Activated CD4-positive, alpha-beta T cell treated with anti-CD3 and anti-CD28 coated beads for 24 hours (primary cell): ENCODE measurements at regions not wholly inside any gene's neighbourhood (a gene's known extent, or its start where the extent isn't known, plus 50 kb on each side); places are given as distances from the start of the nearest gene placed in this dataset.
"Not testable (repeated sequence)": the region's sequence is repeated elsewhere in the genome, so short reads cannot be mapped to it uniquely, and the experiment has no call there.

ENCODE experiments used
- DNase-seq, 2 donors: peaks; one replicate each; pipeline ENCODE4 v3.0.0-alpha.2; 2020; ENCODE audit warnings: low read depth in 2 of 2

DNA sequence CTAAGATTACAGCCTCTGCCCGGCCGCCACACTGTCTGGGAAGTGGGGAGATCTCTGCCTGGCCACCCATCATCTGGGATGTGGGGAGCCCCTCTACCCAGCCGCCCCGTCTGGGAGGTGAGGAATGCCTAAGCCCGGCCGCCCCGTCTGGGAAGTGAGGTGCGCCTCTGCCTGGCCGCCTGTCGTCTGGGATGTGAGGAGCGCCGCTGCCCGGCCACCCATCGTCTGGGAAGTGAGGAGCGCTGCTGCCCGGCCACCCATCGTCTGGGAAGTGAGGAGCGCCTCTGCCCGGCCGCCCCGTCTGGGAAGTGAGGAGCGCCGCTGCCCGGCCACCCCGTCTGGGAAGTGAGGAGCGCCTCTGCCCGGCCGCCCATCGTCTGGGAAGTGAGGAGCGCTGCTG lies 135.9 kb upstream of the PROKR2 start:
- not testable (repeated sequence) for DNase-seq

DNA sequence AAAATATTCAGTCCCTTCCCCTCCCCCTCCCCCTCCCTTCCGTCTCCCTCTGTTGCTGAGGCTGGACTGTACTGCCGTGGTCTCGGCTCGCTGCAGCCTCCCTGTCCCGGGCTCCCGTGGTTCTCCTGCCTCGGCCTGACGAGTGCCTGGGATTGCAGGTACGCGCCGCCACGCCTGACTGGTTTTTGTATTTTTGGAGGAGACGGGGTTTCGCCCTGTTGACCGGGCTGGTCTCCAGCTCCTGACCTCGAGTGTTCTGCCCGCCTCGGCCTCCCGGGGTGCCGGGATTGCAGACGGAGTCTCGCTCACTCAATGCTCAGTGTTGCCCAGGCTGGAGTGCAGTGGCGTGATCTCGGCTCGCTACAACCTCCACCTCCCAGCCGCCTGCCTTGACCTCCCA lies 135.5 kb upstream of the PROKR2 start:
- DNase-seq, result not testable (repeated sequence)

DNA sequence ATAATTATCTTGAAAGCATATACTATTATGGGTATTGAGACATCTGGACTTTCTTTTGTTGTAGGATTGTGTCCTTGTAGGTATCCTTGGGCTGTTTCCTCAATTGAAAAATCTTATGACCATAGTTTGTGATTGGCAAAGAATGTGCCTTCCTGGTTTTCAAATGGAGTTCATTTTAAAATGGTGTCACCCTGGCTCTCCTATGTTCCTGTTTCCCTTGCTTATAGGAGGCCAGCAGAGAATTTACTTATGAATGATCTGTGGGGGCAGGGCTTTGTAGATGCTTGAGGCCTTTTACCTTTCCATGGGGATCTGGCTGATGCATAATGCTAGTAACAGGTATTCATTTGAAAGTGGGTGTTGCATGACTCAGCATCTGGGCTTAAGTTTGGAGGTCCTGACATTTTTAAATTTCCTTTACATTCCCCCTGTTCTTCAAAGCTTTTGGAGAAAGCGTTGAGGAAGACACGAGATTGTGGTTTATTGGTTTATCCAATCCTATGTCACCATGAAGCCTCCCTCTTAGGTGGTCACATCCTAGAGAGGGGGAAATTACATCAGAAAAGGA lies 135.0 kb upstream of the PROKR2 start:
- no peak for DNase-seq

DNA sequence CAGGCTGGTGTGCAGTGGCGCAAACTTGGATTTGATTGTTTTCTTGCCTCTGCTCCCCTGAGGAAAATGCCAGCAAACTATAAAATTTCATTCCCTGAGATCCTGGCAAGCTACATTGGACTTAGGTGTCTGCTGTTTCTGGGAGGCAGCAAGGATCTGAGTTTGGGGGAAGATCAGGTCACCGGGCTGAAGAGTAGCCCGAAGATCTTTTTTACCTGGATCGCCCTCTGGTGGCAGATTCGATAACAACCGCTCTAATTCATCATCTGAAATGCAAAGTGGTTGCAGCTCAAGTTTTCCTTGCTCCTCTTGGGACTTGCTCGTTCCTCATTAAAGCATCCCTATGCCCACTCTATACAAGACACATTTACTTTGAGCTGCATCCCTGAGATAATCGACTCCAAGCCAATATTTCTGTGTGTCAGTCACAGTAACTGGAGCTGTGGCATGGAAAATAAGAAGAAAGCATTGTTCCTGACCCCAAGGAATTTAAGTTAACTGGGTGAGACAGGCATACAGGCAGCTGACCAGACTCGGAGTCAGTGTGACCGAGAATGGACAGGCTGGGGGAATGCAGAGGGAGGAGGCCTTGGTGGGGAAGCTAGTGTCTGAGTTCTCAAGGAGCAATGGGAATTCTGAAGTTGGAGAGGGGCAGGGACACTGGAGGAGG lies 131.8 kb upstream of the PROKR2 start:
- DNase-seq, result peak; percentile 44 to 50

DNA sequence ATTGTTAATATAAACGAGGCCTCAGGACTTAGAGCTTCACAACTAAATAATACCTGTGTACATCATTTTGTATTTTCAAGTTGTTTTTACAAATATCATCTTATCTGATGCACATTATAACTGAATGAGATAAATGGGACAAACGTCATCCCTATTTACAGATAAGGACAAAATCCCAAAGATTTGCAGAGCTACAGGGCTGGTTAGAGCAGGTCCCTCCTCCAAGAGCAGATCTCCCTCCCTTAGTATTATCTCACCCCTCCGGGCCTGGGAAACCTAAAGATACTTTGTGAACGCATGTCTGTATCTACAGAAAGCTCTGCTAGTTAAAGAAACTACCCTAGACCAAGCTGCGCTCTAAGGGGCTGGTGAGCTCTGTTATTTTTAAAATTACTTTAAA lies 130.4 kb upstream of the PROKR2 start:
- no peak for DNase-seq

DNA sequence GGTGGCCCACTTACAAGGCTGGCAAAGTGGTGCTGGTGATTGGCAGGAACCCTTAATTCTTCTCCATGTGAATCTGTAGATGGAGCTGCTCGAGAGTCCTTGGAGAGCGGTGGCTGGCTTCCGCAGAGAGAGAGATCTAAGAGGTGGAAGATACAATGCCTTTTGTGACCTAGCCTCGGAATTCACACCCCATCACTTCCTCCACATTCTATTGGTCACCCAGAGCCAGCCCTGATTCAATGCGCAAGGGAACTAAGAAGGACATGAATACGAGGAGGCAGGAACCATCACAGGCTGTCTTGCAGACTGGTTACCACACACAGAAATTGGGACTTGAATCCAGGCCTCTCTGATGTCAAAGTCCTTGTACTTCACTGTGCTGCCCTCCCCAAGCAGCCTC lies 128.9 kb upstream of the PROKR2 start:
- DNase-seq, result no peak

DNA sequence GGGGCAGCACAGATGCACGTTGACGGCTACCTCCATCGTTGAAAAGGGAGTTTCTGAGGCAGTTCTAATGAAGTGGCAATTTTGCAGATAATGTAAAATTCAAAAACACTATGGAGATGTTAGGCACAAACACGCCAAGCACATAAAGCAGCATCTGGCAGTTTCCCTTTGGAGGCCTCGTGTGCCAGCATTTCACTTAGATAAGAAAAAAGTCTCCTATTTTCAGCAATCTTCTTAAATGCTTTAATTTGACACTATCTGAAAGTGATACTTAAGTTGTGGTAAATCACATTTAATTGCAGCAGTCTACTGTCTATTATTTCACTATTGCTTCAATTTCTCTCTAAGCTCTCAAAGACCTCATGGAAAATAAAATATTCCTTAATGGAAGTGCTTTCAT lies 125.3 kb upstream of the PROKR2 start:
- DNase-seq, result no peak

DNA sequence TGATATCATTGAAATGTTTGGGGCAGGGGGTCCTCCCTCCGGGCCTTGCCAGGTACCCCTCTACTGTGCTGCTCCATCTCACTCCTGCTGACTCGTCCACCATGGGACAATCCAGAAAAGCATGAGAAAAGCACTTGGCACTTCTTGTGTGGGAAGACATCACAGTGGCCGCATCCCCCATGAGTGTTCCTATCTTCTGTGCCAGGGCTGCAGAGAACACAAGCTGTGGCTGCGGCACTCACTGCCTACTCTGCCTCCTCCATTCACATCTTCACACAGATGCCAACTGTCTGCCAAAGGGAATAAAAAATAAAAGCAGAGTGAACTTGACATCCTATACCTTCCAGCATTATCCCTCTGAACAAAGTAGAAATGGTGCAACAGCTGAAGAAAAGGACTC lies 117.4 kb upstream of the PROKR2 start:
- no peak for DNase-seq

DNA sequence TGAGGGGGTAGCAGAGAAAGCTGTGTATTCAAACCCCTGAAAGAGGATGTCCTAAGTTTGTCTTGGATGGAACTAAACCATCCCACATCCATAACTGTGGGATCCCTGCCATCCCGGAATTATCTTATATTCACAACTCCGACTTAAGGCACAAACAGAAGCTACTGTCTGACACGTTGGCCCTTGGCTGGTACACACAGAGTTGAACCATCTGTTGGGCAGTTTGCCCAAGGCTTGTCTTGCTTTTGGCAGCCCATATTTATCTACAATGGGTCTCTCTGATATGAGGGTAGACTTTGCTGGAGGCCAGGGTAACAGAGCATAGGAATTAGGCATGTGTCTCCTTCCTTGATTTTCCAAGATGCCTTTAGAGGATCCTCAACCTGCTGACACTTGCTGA lies 116.6 kb upstream of the PROKR2 start:
- DNase-seq, result no peak

DNA sequence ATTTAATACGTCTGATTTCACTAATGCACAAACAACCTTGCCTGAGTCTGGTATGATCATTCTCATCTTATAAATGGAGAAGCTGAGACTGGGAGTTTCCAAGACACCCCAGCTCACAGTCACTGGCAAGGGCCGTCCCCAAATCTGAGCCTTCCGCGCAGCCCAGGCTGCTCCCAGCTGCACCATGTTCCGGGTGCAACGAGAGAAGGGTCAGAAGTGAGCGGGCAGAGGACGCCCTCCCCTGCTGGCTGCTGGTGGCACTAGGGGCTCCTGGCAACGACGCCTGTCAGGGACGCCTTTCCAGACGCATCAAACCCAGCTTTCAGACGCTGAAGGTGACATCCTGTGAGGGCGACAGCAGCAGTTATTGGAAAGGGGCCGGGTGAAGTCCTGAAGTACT lies 115.3 kb upstream of the PROKR2 start:
- no peak for DNase-seq

DNA sequence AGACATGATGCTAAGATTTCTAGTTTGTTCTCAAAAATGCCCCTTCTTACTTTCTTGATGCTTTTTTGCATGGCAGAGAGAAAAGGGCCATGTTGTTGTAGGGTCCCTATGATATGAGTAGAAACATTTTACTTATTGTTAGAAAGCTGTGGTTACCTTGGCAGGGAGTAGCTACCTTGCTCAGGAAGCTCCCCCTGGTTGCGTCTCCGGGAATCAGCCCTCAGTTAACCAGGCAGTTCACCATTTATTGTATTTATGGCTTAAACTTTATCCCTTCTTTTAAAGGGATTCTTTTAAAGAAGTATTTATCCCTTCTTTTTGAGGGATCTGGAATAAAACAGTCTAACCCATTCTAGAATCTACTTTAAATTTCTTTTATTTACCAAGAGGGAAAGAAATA lies 113.9 kb upstream of the PROKR2 start:
- DNase-seq, result no peak

DNA sequence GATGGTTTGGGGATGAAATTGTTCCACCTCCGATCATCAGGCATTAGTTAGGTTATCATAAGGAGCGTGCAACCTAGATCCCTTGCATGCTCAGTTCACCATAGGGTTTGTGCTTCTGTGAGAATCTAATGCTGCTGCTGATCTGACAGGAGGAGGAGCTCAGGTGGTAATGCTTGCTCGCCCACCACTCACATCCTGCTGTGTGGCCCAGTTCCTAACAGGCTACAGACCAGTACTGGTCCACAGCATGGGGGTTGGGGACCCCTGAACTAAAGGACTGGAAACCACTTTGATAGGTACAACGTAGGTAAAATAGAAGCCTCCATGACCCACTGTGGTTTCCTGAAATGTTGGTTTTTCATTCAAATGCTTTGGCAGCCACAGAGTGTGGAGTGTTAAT lies 109.3 kb upstream of the PROKR2 start:
- no peak for DNase-seq

DNA sequence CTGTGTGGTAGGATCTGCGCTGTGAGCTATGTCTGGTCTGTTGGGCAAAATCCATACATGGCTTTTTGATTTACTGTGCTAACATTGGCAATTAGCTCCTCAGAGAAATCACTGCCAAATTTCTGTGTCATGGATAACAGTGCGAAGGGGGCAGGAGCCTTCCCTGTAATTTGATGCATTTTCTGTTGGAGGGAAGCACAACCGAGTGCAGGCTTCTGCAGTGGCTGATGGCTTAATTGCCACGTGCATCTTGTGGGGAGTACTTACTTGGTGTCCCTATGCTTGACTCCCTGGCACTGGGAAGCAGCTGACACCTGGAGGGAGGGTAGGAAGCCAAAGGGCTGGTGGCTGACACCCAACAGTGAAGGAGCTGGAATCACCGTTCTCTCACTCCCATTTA lies 99.3 kb upstream of the PROKR2 start:
- no peak for DNase-seq

DNA sequence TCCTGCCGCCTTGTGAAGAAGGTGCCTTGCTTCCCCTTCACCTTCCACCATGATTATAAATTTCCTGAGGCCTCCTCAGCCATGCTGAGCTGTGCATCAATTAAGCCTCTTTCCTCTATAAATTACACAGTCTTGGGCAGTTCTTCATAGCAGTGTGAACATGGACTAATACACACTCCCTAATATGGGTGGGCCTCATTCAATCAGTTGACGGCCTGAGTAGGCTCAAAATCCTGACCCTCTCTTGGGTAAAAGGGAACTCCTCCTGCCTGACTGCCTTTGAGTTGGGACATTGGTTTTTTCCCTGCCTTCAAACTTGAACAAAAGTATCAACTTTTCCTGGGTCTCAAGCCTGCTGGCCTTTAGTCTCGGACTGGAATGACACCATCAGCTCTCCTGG lies 96.6 kb upstream of the PROKR2 start:
- no peak for DNase-seq

DNA sequence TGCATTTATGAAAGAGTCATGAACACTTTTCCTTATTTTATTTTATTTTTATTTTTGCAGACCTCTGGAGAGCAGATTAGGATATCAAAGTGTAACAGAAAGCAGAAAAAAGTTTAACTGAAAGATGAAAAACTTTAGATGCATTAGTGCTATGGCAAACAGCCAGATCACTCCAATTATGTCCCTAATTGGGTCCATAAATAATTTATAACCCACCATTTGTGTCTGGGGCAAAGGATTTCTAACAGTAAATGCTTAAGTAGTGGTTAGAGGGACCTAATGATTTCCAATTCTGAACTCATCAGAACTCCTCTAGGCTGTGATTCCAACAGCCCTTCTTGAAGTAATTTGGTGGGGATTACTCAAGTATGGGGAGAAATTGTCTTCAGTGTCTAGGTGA lies 93.7 kb upstream of the PROKR2 start:
- DNase-seq, result no peak

DNA sequence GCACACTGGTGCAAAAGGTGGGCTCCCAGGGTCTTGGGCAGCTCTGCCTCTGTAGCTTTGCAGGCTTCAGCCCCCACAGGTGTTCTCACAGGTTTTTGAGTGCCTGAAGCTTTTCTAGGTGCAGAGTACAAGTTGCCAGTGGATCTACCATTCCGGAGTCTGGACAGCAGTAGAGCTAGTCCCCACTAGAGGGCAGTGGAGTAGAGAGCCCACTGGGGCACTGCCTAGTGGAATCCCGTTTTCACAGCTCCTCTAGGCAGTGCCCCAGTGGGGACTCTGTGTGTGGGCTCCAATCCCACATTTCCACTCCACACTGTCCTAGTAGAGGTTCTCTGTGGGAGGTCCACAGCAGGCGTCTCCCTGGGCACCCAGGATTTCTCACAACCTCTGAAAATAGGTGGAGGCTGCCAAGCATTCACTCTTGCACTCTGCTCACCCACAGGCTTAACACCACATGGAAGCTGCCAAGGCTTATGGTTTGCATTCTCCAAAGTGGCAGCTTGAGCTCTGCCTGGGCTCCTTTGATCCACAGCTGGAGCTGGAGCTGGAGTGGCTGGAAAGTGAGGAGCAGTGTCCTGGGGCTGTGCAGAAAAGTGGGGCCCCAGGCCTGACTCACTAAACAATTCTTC lies 86.3 kb upstream of the PROKR2 start:
- peak in 1 of 2 donors; percentile 3 for DNase-seq

DNA sequence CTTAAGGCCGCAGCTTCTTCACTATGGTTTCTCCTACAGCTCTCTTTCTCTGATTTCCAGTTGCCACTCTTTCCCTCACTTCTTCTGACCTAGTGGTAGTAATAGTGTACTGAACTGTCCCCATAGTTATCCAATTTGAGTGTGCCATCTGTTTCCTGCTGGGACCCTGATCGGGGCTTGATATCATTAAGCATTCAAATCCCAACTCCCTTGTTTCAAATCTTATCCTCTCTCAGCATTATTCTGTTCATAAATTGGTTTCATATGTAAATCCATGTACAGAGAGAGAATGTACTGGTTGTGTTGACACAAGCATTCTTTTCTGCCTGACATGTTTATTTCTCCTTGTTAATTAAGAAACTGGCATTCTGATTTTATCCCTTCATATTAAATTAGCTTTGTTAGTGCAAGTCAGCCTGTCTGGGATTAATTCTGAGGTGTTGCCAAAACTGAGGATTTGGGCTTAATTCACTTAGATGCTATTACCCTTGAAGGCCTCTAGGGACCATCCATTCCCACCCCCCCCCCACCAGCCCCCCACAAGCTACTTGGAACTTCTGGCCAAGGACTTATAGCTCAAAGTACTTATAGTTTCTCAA lies 84.6 kb upstream of the PROKR2 start:
- no peak for DNase-seq

DNA sequence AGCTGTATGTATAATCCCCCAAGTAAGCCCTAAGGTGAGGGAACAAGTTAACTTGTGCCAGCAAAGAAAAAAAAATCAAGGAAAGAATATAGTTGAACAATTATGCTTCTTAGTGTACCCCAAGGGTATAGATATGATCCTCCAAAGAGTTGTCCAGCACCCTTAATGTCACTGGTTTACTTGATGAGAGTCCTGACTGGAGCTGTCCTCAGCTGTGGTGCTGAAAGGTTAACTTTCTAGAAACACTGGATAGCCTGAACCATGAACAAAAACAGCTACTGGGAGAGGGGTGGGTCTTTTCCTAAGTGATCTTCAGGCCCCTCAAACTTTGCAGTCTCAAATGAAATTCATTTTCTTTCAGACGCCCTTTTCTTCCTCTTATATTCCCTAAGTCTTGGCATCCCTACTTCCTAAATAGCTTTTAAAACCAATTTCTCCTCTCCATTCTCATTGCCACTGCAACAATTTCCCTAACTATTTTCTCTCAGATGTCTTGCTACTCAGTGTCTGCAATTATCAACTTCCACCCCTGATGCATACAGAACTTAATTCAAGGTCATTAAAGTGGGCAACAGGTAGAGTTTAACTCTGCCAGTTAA lies 83.5 kb upstream of the PROKR2 start:
- DNase-seq, result no peak

DNA sequence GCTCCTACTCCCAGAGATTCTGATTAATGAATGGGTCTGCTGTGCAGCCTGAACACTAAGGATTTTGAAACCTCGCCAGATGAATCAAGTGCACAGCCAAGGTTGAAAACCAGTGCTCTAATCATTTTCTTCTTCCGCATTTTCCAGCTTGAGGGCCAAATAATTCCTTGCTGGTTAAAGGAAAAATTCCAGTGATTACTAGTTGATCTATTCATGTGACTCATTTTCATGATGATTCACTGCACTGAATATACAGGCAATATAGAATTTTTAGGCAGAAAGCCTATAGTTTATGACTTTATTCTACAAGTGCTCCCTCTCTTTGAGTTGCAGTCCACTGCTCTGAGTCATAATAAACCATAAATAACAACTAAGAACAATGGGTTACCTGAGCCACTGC lies 80.6 kb upstream of the PROKR2 start:
- no peak for DNase-seq

DNA sequence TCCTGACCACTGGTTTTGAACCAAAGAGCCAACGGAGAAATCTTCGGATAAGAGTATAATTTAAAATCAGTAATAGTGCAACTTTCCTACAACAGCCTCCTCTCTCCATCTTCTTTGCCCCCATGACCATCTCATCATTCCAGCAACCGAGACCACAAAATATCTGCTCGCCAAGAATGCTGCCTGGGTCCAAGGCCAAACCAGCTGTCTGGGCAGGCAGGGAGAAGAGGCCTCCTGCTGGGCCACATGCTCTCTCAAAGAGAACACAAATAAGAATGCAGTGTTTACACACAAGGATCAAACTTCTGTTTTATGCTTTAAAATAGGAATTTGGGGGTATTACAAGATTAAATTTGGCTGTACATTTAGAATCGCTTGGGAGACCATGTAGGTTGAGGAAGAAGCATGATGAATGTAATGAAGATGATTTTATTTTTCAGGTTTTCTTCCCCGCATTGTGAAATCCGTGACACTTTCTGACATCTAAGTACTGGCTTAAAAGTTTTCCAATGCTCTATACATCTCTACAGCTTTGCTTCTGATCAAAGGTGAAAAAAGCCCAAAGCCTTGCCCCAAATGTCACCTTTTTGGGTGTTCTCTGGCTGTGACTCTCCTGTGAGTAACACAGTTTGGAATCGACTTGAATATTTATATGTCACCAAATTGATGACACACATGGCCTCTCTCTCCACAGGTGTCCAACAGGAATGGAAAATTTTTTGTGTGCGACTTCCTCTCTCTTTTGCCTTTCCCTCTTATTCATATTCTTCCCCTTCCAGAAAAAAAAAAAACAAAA lies 79.4 kb upstream of the PROKR2 start:
- DNase-seq, result no peak

DNA sequence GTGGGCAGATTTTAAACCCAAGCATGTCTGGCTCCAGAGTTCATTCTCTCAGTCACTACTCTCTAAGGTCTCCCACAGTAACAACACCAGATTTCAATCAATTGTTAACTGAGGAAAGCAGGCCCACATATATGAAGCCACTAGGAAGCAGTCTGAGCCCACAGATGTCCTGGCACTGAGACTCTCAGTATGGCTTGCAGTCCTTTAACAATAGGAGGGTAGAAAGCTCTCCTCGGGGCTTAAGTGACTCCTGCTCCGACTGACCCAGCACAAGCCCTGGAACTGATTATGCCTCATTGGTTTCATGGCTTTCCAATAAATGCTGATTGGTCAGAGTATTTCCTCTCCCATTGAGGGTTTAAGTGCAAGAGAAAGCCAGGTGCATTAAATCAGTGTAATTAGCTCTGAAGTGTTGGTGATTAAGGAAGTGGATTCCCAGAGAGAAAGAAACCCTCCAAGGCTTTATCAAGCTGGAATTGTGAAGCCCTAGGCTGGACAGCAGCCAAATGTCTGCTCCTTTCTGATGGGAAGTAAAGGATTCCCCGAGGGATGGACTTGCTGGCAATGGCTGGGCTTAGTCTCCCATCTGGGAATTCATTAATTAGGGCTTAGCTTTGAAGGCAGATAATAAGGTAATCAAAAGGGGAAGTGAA lies 76.6 kb upstream of the PROKR2 start:
- no peak for DNase-seq
